COR-L47 (cell line): ENCODE measurements at regions not wholly inside any gene's neighbourhood (a gene's known extent, or its start where the extent isn't known, plus 50 kb on each side); places are given as distances from the start of the nearest gene placed in this dataset.

Source experiments
- DNase-seq: peaks from one replicate; lab custom pipeline; 2025; lab: John Stamatoyannopoulos, UW

- no peak for DNase-seq
Measured at GRCh38 chr18:10387399-10387798, 67.0 kb upstream of the APCDD1 start.

DNA sequence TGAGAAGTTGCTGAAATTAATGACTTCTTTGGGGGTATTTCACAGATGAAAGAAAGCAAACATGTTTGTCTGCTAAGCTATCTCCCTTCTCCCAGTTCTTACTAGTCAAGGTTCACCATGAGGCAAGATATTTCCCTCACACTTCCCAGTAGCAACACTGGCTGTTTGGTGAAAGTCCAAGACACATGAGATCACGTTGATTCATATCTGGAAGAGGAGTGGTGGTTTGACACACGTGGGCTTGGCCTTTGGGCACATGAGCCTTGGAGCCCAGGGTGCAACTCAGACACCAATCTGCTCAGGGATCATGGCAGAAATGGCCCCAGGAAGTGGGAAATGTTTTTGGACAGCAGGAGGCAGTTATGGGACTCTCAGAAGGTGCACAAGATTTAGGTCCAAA lies 66.1 kb upstream of the APCDD1 start:
- no peak for DNase-seq

DNA sequence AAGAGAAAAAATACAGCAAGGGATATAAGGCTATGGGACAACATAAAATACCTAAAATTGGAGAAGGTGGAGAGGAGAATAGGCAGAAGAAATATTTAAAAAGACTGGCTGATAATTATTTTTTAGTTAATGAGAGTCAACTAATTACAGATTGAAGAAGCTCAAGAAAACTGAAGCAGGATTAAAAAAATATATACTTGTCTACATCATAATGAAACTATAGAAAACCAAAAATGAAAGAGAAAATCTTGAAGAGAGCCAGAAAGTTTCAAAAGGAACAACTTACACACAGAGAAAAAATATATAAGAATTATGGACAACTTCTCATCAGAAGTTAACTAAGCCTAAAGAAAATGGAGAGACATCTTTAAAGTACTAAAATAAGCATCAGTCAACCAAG lies 62.9 kb upstream of the APCDD1 start:
- no peak for DNase-seq

DNA sequence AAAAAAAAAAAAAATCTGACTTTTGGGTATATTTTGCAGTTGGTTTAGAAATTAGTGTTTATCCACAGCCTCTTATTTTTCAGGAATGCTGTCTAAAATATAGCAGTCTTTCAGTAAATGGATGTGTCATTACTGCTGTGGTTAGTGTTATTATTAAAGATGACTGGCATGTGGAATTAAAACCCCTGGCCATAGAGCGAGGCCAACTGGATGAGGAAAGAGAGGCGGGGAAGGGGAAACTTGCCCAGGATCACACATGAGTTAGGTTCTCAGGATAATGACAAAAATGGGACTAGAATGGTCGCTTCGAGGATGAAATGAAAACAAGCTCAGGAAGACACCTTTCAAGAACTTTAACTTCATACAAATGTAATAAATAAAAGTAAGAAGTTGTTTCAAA lies 57.4 kb upstream of the APCDD1 start:
- no peak for DNase-seq

DNA sequence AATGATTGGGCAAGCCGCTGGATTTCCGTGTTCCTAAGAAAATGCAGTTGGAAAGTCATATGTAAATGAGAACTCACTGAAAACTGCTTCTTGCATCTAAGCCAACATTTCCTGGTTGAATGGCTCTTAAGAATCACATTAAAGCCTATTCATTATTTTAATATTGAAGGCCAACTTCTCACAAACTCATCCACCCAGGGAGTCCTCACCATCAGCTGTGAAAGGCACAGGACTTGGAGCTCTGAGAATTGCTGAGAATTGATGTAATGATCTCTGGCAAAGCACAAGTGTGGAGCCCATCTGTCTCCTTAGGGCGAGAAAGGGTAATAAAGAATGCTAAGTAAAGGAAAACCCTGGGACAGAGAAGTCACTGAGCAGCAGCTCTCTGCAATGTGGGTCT lies 55.9 kb upstream of the APCDD1 start:
- no peak for DNase-seq

DNA sequence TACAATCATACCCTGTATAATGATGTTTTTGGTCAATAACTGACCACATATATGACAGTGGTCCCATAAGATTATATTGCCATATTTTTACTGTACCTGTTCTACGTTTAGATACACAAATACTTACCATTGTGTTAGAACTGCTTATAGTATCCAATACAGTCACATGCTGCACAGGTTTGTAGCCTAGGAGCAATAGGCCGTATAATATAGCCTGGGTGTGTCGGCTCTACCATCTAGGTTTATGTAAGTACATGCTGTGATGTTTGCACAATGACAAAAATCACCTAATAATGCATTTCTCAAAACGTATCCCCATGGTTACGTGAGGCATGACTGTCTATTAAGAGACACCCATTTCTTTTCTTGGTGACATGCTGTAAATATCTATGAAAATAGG lies 55.0 kb upstream of the APCDD1 start:
- DNase-seq, result no peak

DNA sequence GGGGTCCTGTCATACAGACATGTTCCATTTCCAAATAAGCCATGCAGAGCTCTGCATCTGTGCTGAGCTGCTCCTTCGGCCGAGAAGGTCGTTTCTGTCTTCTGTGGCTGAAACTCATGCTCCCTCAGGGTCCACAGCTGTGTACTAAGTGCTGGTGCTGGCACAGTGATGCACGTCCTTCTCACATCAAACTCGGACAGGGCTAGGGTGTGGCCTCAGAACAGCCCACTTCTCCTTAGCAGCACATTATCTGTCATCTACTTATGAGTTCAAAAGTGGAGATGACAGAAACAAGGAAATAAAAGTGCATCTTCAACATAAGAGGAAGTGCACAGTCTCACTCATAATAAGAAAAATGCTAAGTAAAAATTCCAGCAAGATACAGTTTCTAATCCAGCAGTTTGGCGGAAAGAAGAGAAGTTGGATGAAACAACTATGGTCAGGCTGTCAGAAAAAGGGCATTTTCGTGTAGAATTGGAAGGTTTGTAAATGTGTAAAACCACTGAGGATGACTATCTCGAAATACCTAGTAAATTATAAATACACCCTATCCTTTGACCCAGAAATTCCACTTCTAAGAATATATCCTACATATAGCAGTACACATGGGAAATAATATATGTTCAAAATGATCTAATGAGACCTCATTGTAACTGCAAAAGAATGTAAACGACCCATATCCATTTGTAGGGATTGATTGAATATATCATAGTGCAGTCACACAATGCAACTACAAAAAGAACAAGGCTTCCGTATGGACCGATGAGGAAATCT lies 53.7 kb upstream of the APCDD1 start:
- DNase-seq, result no peak

DNA sequence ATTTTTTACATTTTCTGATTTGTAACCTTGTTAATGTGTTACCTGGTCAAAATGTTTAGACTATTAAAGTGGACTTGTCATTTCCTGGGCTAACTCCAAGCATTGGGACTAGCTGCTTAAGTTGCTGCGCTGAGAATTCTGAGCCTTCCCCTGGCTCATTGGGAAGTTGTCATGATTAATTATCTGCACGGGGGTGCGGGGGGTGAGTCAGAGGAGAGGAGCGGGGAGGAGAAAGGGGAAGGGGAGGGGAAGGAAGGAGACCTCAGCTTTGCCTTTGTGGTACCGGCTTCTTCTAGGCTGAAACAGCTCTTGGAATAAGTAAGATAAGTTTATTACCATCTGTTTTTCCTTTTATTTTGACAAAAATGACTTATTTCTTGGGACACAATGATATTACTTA lies 52.9 kb upstream of the APCDD1 start:
- DNase-seq, result no peak

GRCh38 chr18:10401930-10402329 lies 52.5 kb upstream of the APCDD1 start:
- no peak for DNase-seq

DNA sequence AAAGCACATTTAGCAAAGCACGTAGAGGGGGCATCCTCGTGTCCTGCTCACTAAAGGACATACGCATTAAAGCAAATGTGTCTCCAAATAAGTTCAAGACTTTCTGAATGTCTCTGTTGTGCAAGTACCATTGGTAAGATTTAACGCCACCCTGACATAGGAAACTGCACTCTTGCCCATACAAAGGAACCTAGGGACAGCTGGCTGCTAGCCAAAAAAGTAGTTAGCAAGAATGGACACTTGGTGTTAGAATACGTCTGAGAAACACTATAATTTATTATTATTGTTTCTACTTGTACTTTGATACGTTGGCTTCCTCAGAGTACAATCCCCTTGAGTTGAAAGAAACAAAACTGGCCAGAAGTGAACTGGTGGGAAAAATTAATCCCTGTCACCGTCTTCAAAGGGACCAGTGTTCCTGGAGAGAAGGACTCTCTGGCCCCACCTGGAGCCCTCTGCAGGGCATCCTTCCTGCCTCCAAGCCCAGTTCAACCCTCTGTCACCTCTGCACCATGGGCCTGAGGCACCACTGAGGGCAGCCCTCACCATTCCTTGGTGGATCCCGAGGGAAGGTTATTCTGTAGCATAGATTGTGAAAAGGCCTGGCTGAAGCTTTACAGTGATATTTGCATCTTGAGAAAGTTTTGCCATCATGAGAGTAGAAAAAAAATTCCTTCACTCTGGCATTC lies 51.4 kb upstream of the APCDD1 start:
- DNase-seq, result no peak

DNA sequence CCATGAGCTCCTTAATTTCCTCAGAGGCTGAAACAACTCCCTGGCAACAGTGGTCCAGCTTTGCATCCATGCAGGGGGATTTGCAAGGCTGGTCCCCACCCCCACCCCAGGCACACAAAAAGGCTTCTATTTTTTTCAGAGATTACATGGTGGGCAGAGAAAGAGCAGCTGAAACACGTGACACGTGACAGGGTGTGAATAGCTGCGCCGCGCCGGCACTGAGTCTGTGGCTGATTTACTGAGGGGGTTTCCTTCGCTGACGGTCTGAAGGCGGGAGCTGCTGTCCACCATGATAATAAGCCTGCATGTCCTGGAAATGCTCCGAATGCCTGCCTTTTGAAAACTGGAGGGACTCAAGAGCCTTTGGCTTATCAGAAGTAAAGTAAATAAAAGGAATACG lies 50.7 kb upstream of the APCDD1 start:
- no peak for DNase-seq

- no peak for DNase-seq
Measured at GRCh38 chr18:10404168-10404567, 50.3 kb upstream of the APCDD1 start.
